ENCODE measurements at regions not wholly inside any gene's neighbourhood (a gene's known extent, or its start where the extent isn't known, plus 50 kb on each side); places are given as distances from the start of the nearest gene placed in this dataset.

GRCh38 chr22:25489947-25490346 lies 74.5 kb upstream of the GRK3 start:
- Histone ChIP-seq H3K36me3 (ENCODE audit: control insufficient read depth, insufficient read depth, low read length) (no peaks in the 10 kb centered on the region), H3K27me3 (ENCODE audit: control insufficient read depth, insufficient read depth, low read length) (peaks cover 6% of the 10 kb centered on the region), H3K4me3 (ENCODE audit: low read depth, low read length) (no peak overlapping the region)
- DNase-seq (ENCODE audit: low read depth): no peak
- no peak for TF ChIP-seq CTCF (IDR thresholded peaks at IDR 0.05; ENCODE audit: insufficient read depth, low read length, poor library complexity, severe bottlenecking)

GRCh38 chr22:25490896-25491295 lies 73.6 kb upstream of the GRK3 start:
- no peak for DNase-seq (ENCODE audit: low read depth)
- TF ChIP-seq CTCF (IDR thresholded peaks at IDR 0.05; ENCODE audit: insufficient read depth, low read length, poor library complexity, severe bottlenecking): no peak
- Histone ChIP-seq H3K27me3 (ENCODE audit: control insufficient read depth, insufficient read depth, low read length) (peaks cover 9% of the 10 kb centered on the region), H3K36me3 (ENCODE audit: control insufficient read depth, insufficient read depth, low read length) (no peaks in the 10 kb centered on the region), H3K4me3 (ENCODE audit: low read depth, low read length) (no peak overlapping the region)

GRCh38 chr22:25492162-25492561 lies 72.3 kb upstream of the GRK3 start:
- no peak for TF ChIP-seq CTCF (IDR thresholded peaks at IDR 0.05; ENCODE audit: insufficient read depth, low read length, poor library complexity, severe bottlenecking)
- DNase-seq (ENCODE audit: low read depth): no peak
- H3K27me3 ChIP-seq (ENCODE audit: control insufficient read depth, insufficient read depth, low read length): peaks cover 9% of the 10 kb centered on the region
- no peak overlapping the region for H3K4me3 ChIP-seq (ENCODE audit: low read depth, low read length)
- H3K36me3 ChIP-seq (ENCODE audit: control insufficient read depth, insufficient read depth, low read length): no peaks in the 10 kb centered on the region

- no peak for DNase-seq (ENCODE audit: low read depth)
- no peaks in the 10 kb centered on the region for H3K36me3 ChIP-seq (ENCODE audit: control insufficient read depth, insufficient read depth, low read length)
- TF ChIP-seq CTCF (IDR thresholded peaks at IDR 0.05; ENCODE audit: insufficient read depth, low read length, poor library complexity, severe bottlenecking): no peak
- H3K27me3 ChIP-seq (ENCODE audit: control insufficient read depth, insufficient read depth, low read length): peaks cover 9% of the 10 kb centered on the region
- no peak overlapping the region for H3K4me3 ChIP-seq (ENCODE audit: low read depth, low read length)
Measured at GRCh38 chr22:25492841-25493734, 71.4 kb upstream of the GRK3 start.

- H3K4me3 ChIP-seq (ENCODE audit: low read depth, low read length): no peak overlapping the region
- no peaks in the 10 kb centered on the region for H3K36me3 ChIP-seq (ENCODE audit: control insufficient read depth, insufficient read depth, low read length)
- peaks cover 9% of the 10 kb centered on the region for H3K27me3 ChIP-seq (ENCODE audit: control insufficient read depth, insufficient read depth, low read length)
- TF ChIP-seq CTCF (IDR thresholded peaks at IDR 0.05; ENCODE audit: insufficient read depth, low read length, poor library complexity, severe bottlenecking): no peak
- no peak for DNase-seq (ENCODE audit: low read depth)
Measured at GRCh38 chr22:25493794-25494193, 70.7 kb upstream of the GRK3 start.

GRCh38 chr22:25494774-25495173 lies 69.7 kb upstream of the GRK3 start:
- TF ChIP-seq CTCF (IDR thresholded peaks at IDR 0.05; ENCODE audit: insufficient read depth, low read length, poor library complexity, severe bottlenecking): no peak
- DNase-seq (ENCODE audit: low read depth): no peak
- Histone ChIP-seq H3K4me3 (ENCODE audit: low read depth, low read length) (no peak overlapping the region), H3K36me3 (ENCODE audit: control insufficient read depth, insufficient read depth, low read length) (no peaks in the 10 kb centered on the region), H3K27me3 (ENCODE audit: control insufficient read depth, insufficient read depth, low read length) (peaks cover 9% of the 10 kb centered on the region)

Data from kidney epithelial cell (primary cell).